ENCODE measurements at regions not wholly inside any gene's neighbourhood (a gene's known extent, or its start where the extent isn't known, plus 50 kb on each side); places are given as distances from the start of the nearest gene placed in this dataset.

DNA sequence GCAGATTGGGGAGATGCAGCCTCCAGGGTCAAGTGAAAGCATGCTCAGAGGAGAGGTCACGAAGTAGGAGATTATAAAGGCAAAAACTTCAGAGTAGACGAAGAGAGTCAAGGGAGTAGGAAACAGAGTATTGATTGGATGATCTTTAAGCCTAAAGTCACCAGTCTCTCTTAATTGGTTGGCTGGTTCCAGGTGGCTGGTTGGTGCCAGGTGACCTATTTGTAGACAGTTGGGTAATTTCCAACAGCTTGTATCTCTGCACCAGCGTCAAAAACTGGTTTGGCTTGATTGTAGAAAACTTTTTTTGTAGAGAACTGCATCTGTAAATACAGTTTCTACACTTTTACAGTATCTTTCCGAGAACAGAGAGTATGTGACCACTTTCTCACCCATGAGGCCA lies 75.7 kb upstream of the CCDC90B start:
- H4K20me1 ChIP-seq (ENCODE audit: insufficient read depth), result no peaks in the 10 kb centered on the region
- H2AFZ ChIP-seq (ENCODE audit: low read depth, low read length), result no peak overlapping the region
- peak overlapping the region; percentile 67 for H3K9ac ChIP-seq (ENCODE audit: low read length)
- H3K79me2 ChIP-seq (replicated peaks; ENCODE audit: insufficient read depth, low read length), result no peaks in the 10 kb centered on the region
- no peaks in the 10 kb centered on the region for H3K27me3 ChIP-seq (ENCODE audit: insufficient read depth, low read depth, low read length)
- no peak overlapping the region for H3K4me3 ChIP-seq (ENCODE audit: low read length)
- no peaks in the 10 kb centered on the region for H3K36me3 ChIP-seq (ENCODE audit: insufficient read depth, low read length)
- no peaks in the 10 kb centered on the region for H3K9me2 ChIP-seq (ENCODE audit: insufficient read depth, low read length)
- H3K9me3 ChIP-seq (ENCODE audit: low read length), result no peaks in the 10 kb centered on the region
- TF ChIP-seq, protein P1, sequence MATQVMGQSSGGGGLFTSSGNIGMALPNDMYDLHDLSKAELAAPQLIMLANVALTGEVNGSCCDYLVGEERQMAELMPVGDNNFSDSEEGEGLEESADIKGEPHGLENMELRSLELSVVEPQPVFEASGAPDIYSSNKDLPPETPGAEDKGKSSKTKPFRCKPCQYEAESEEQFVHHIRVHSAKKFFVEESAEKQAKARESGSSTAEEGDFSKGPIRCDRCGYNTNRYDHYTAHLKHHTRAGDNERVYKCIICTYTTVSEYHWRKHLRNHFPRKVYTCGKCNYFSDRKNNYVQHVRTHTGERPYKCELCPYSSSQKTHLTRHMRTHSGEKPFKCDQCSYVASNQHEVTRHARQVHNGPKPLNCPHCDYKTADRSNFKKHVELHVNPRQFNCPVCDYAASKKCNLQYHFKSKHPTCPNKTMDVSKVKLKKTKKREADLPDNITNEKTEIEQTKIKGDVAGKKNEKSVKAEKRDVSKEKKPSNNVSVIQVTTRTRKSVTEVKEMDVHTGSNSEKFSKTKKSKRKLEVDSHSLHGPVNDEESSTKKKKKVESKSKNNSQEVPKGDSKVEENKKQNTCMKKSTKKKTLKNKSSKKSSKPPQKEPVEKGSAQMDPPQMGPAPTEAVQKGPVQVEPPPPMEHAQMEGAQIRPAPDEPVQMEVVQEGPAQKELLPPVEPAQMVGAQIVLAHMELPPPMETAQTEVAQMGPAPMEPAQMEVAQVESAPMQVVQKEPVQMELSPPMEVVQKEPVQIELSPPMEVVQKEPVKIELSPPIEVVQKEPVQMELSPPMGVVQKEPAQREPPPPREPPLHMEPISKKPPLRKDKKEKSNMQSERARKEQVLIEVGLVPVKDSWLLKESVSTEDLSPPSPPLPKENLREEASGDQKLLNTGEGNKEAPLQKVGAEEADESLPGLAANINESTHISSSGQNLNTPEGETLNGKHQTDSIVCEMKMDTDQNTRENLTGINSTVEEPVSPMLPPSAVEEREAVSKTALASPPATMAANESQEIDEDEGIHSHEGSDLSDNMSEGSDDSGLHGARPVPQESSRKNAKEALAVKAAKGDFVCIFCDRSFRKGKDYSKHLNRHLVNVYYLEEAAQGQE (IDR thresholded peaks at IDR 0.05; ENCODE audit: borderline replicate concordance), result no peak
- no peak for TF ChIP-seq MXI1 (conservative IDR thresholded peaks at IDR 0.05; ENCODE audit: poor library complexity, severe bottlenecking)
- TF ChIP-seq EP300 (conservative IDR thresholded peaks at IDR 0.05; ENCODE audit: poor library complexity, severe bottlenecking), result no peak
- TF ChIP-seq TAF1 (IDR thresholded peaks at IDR 0.05; ENCODE audit: low read depth), result no peak
- TF ChIP-seq RAD21 (conservative IDR thresholded peaks at IDR 0.05), result no peak
- TF ChIP-seq, protein P2, sequence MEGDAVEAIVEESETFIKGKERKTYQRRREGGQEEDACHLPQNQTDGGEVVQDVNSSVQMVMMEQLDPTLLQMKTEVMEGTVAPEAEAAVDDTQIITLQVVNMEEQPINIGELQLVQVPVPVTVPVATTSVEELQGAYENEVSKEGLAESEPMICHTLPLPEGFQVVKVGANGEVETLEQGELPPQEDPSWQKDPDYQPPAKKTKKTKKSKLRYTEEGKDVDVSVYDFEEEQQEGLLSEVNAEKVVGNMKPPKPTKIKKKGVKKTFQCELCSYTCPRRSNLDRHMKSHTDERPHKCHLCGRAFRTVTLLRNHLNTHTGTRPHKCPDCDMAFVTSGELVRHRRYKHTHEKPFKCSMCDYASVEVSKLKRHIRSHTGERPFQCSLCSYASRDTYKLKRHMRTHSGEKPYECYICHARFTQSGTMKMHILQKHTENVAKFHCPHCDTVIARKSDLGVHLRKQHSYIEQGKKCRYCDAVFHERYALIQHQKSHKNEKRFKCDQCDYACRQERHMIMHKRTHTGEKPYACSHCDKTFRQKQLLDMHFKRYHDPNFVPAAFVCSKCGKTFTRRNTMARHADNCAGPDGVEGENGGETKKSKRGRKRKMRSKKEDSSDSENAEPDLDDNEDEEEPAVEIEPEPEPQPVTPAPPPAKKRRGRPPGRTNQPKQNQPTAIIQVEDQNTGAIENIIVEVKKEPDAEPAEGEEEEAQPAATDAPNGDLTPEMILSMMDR (IDR thresholded peaks at IDR 0.05; ENCODE audit: poor library complexity, severe bottlenecking), result no peak
- TF ChIP-seq SMC3 (conservative IDR thresholded peaks at IDR 0.05; ENCODE audit: poor library complexity), result no peak
- no peak for TF ChIP-seq EZH2 (IDR thresholded peaks at IDR 0.05; ENCODE audit: borderline replicate concordance, insufficient read depth, low read length, poor library complexity, severe bottlenecking)
- no peak for TF ChIP-seq POLR2AphosphoS5 (IDR thresholded peaks at IDR 0.05)
- peaks cover 7% of the 10 kb centered on the region for H3F3A ChIP-seq (ENCODE audit: insufficient read depth, low read length, poor library complexity, severe bottlenecking)
- peak overlapping the region; percentile 97 for H3K27ac ChIP-seq (ENCODE audit: low read length)
- no peak overlapping the region for H3K4me2 ChIP-seq (ENCODE audit: low read length)

DNA sequence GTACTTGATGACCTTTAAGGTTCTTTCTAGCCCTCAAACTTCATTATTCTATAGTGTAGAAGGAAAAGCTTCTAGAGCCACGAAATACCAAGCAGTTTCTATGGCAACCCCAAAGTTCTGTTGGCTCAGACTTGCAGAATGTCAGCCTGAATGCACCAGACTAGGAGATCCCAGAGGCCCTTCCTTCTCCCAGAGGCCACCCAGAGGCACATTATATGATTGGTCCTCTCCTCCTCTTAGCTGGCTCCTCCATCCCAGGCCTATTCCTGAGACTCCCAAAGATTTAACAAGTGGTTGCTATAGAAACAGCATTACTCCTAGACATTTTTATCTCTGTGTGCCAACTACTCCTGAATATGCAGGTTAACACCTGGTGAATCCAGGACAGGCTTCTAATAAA lies 69.2 kb upstream of the CCDC90B start:
- Histone ChIP-seq H3K27me3 (ENCODE audit: insufficient read depth, low read depth, low read length) (no peaks in the 10 kb centered on the region), H3F3A (ENCODE audit: insufficient read depth, low read length, poor library complexity, severe bottlenecking) (no peaks in the 10 kb centered on the region), H3K36me3 (ENCODE audit: insufficient read depth, low read length) (no peaks in the 10 kb centered on the region), H3K79me2 (replicated peaks; ENCODE audit: insufficient read depth, low read length) (no peaks in the 10 kb centered on the region), H3K27ac (ENCODE audit: low read length) (peak overlapping the region; percentile 63), H3K9me2 (ENCODE audit: insufficient read depth, low read length) (no peaks in the 10 kb centered on the region), H3K9ac (ENCODE audit: low read length) (peak overlapping the region; percentile 6), H3K4me3 (ENCODE audit: low read length) (no peak overlapping the region), H3K9me3 (ENCODE audit: low read length) (no peaks in the 10 kb centered on the region), H2AFZ (ENCODE audit: low read depth, low read length) (no peak overlapping the region), H3K4me2 (ENCODE audit: low read length) (no peak overlapping the region), H4K20me1 (ENCODE audit: insufficient read depth) (no peaks in the 10 kb centered on the region)
- TF ChIP-seq, protein P2 (IDR thresholded peaks at IDR 0.05; ENCODE audit: poor library complexity, severe bottlenecking), result no peak
- TF ChIP-seq EZH2 (IDR thresholded peaks at IDR 0.05; ENCODE audit: borderline replicate concordance, insufficient read depth, low read length, poor library complexity, severe bottlenecking) (no peak), MXI1 (conservative IDR thresholded peaks at IDR 0.05; ENCODE audit: poor library complexity, severe bottlenecking) (no peak), TAF1 (IDR thresholded peaks at IDR 0.05; ENCODE audit: low read depth) (no peak), POLR2AphosphoS5 (IDR thresholded peaks at IDR 0.05) (no peak), SMC3 (conservative IDR thresholded peaks at IDR 0.05; ENCODE audit: poor library complexity) (no peak), EP300 (conservative IDR thresholded peaks at IDR 0.05; ENCODE audit: poor library complexity, severe bottlenecking) (no peak), RAD21 (conservative IDR thresholded peaks at IDR 0.05) (no peak)
- TF ChIP-seq, protein P1 (IDR thresholded peaks at IDR 0.05; ENCODE audit: borderline replicate concordance), result no peak
